H9 (cell line): ENCODE measurements at regions not wholly inside any gene's neighbourhood (a gene's known extent, or its start where the extent isn't known, plus 50 kb on each side); places are given as distances from the start of the nearest gene placed in this dataset.

Experiments
- DNase-seq: peaks from one replicate; pipeline ENCODE4 v3.0.0-alpha.2; 2017
- H2AFZ ChIP-seq: one replicate; pipeline ENCODE4 v1.6.1; 2013; ENCODE audit warnings: mild to moderate bottlenecking, low read length, control low read depth, moderate library complexity
- H2AK5ac ChIP-seq: 2 replicates; pipeline ENCODE4 v1.6.1; 2013; ENCODE audit warnings: low read length, control low read depth, mixed read lengths; ENCODE audit not compliant: insufficient read length
- H2BK120ac ChIP-seq: one replicate; pipeline ENCODE4 v1.6.1; 2013; ENCODE audit warnings: low read depth, mild to moderate bottlenecking, low read length, control low read depth, inconsistent platforms; ENCODE audit not compliant: poor library complexity, severe bottlenecking
- H2BK12ac ChIP-seq: 2 replicates; pipeline ENCODE4 v1.6.1; 2013; ENCODE audit warnings: low read length, control low read depth, mixed read lengths, low read depth; ENCODE audit not compliant: insufficient read length
- H2BK15ac ChIP-seq: 2 replicates; pipeline ENCODE4 v1.6.1; 2013; ENCODE audit warnings: low read depth, low read length, control low read depth
- H2BK20ac ChIP-seq: one replicate; pipeline ENCODE4 v1.6.1; 2013; ENCODE audit warnings: low read depth, mild to moderate bottlenecking, low read length, control low read depth, inconsistent platforms; ENCODE audit not compliant: poor library complexity, severe bottlenecking
- H2BK5ac ChIP-seq: 2 replicates; pipeline ENCODE4 v1.6.1; 2013; ENCODE audit warnings: low read length, control low read depth, mixed read lengths; ENCODE audit not compliant: insufficient read length
- H3K14ac ChIP-seq: 2 replicates; pipeline ENCODE4 v1.6.1; 2013; ENCODE audit warnings: low read length, control low read depth; ENCODE audit not compliant: insufficient read depth
- H3K18ac ChIP-seq: 2 replicates; pipeline ENCODE4 v1.6.1; 2013; ENCODE audit warnings: low read depth, mild to moderate bottlenecking, mixed read lengths, low read length, control low read depth; ENCODE audit not compliant: insufficient read length
- H3K23ac ChIP-seq: 2 replicates; pipeline ENCODE4 v1.6.1; 2013; ENCODE audit warnings: low read length, control low read depth, mixed read lengths, low read depth; ENCODE audit not compliant: insufficient read length
- H3K23me2 ChIP-seq: 2 replicates; pipeline ENCODE4 v1.6.1; 2013; ENCODE audit warnings: low read depth, mild to moderate bottlenecking, mixed read lengths, low read length, control low read depth; ENCODE audit not compliant: insufficient read length, poor library complexity, severe bottlenecking
- H3K27ac ChIP-seq: 2 replicates; pipeline ENCODE4 v1.5.1; 2013; ENCODE audit warnings: low read length, control low read depth, mixed read lengths, low read depth; ENCODE audit not compliant: insufficient read length
- H3K27me3 ChIP-seq: 2 replicates; pipeline ENCODE4 v1.6.1; 2013; ENCODE audit warnings: low read length, control low read depth, inconsistent platforms; ENCODE audit not compliant: insufficient read depth
- H3K4ac ChIP-seq: 2 replicates; pipeline ENCODE4 v1.6.1; 2013; ENCODE audit warnings: low read depth, mild to moderate bottlenecking, control low read depth, inconsistent platforms, low read length, moderate library complexity
- H3K4me1 ChIP-seq: 2 replicates; pipeline ENCODE4 v1.6.1; 2013; ENCODE audit warnings: low read length, control low read depth, inconsistent platforms; ENCODE audit not compliant: insufficient read depth
- H3K4me2 ChIP-seq: 2 replicates; pipeline ENCODE4 v1.6.1; 2013; ENCODE audit warnings: low read length, control low read depth, mixed read lengths; ENCODE audit not compliant: insufficient read length, insufficient read depth
- H3K56ac ChIP-seq: 2 replicates; pipeline ENCODE4 v1.6.1; 2013; ENCODE audit warnings: low read depth, mild to moderate bottlenecking, mixed read lengths, low read length, control low read depth; ENCODE audit not compliant: insufficient read length
- H3K79me1 ChIP-seq: 2 replicates; pipeline ENCODE4 v1.6.1; 2013; ENCODE audit warnings: low read depth, mild to moderate bottlenecking, moderate library complexity, low read length, control low read depth, inconsistent platforms; ENCODE audit not compliant: insufficient read depth, poor library complexity, severe bottlenecking
- H3K79me2 ChIP-seq: 2 replicates; pipeline ENCODE4 v1.6.1; 2013; ENCODE audit warnings: low read length, control low read depth, inconsistent platforms; ENCODE audit not compliant: insufficient read depth
- H3K9ac ChIP-seq: 2 replicates; pipeline ENCODE4 v1.6.1; 2013; ENCODE audit warnings: low read length, control low read depth, mixed read lengths; ENCODE audit not compliant: insufficient read length; ENCODE audit errors: extremely low read depth
- H3K9me3 ChIP-seq: one replicate; pipeline ENCODE4 v1.6.1; 2013; ENCODE audit warnings: low read depth, low read length, inconsistent platforms; ENCODE audit not compliant: control insufficient read depth
- H3T11ph ChIP-seq: one replicate; pipeline ENCODE4 v1.6.1; 2013; ENCODE audit warnings: mild to moderate bottlenecking, low read length, control low read depth, inconsistent platforms
- H4K20me1 ChIP-seq: one replicate; pipeline ENCODE4 v1.6.1; 2013; ENCODE audit not compliant: control insufficient read depth, insufficient read length, insufficient read depth
- H4K5ac ChIP-seq: 2 replicates; pipeline ENCODE4 v1.6.1; 2013; ENCODE audit warnings: low read depth, mild to moderate bottlenecking, mixed read lengths, low read length, control low read depth; ENCODE audit not compliant: insufficient read length
- H4K8ac ChIP-seq: replicated peaks from 2 replicates; pipeline ENCODE4 v1.6.1; 2013; ENCODE audit warnings: low read length, control low read depth, mixed read lengths, low read depth; ENCODE audit not compliant: insufficient read length
- H4K91ac ChIP-seq: 2 replicates; pipeline ENCODE4 v1.6.1; 2013; ENCODE audit warnings: low read depth, mild to moderate bottlenecking, moderate library complexity, mixed read lengths, low read length, control low read depth; ENCODE audit not compliant: insufficient read length
- H3K27ac Mint-ChIP-seq, 3 experiments: 2 replicates in 2 of 3; 3 replicates in 1 of 3; pipeline ENCODE4 v1.8.0; 2020 to 2021; ENCODE audit warnings: mixed read lengths in 3 of 3, mild to moderate bottlenecking in 1 of 3, moderate library complexity in 1 of 3
- H3K27me3 Mint-ChIP-seq: 2 replicates; pipeline ENCODE4 v1.8.0; 2021; ENCODE audit warnings: low read depth, mild to moderate bottlenecking, moderate library complexity, mixed read lengths
- H3K36me3 Mint-ChIP-seq, 3 experiments: 2 replicates in 2 of 3; 3 replicates in 1 of 3; pipeline ENCODE4 v1.8.0; 2020 to 2021; ENCODE audit warnings: low read depth in 3 of 3, mixed read lengths in 3 of 3; ENCODE audit not compliant: insufficient read depth in 1 of 3
- H3K4me1 Mint-ChIP-seq, 2 experiments: 2 replicates each; pipeline ENCODE4 v1.8.0; 2020; ENCODE audit warnings: mixed read lengths in 2 of 2
- H3K4me3 Mint-ChIP-seq, 2 experiments: 2 replicates in 1 of 2; 3 replicates in 1 of 2; pipeline ENCODE4 v1.8.0; 2020 to 2021; ENCODE audit warnings: mild to moderate bottlenecking in 2 of 2, mixed read lengths in 2 of 2, moderate library complexity in 1 of 2
- H3K9me3 Mint-ChIP-seq, 2 experiments: 2 replicates in 1 of 2; 3 replicates in 1 of 2; pipeline ENCODE4 v1.8.0; 2020; ENCODE audit warnings: mild to moderate bottlenecking in 2 of 2, mixed read lengths in 2 of 2, moderate library complexity in 1 of 2
- CTCF ChIP-seq: fragments of 200-600 bp; sonication (generic); conservative IDR thresholded peaks from 3 replicates; pipeline ENCODE4 v1.8.0; 2021; ENCODE audit warnings: antibody characterized with exemption, mild to moderate bottlenecking
- WGBS: extraction: QIAGEN DNeasy Blood & Tissue Kit; methylation state at CpG from one replicate; pipeline ENCODE4 v1.1.7; 2013; ENCODE audit warnings: missing lambda C conversion rate, low lambda C conversion rate, mixed read lengths; ENCODE audit not compliant: insufficient read length; ENCODE audit errors: extremely low coverage; 5-methylcytosine and 5-hydroxymethylcytosine counted together

- TF ChIP-seq CTCF = no peak
- no peak overlapping the region for H2BK15ac ChIP-seq
- H4K8ac ChIP-seq = no peak overlapping the region
- WGBS = no CpG with 5 or more reads among the region's 2 CpGs
- H3K79me1 ChIP-seq = no peaks in the 10 kb centered on the region
- H3K27me3 ChIP-seq = no peaks in the 10 kb centered on the region
- H3K4me1 Mint-ChIP-seq = peaks cover 18 to 29% of the 10 kb centered on the region in 2 experiments
- no peak overlapping the region for H3K4me3 Mint-ChIP-seq
- H2BK12ac ChIP-seq = no peak overlapping the region
- DNase-seq = no peak
- H4K91ac ChIP-seq = no peak overlapping the region
- no peaks in the 10 kb centered on the region; a peak in 1 of 5 replicates for H3K9me3 Mint-ChIP-seq
- no peak overlapping the region for H3K14ac ChIP-seq
- H3K27me3 Mint-ChIP-seq = peaks cover 1% of the 10 kb centered on the region; the same call in 1 of the 2 replicates
- no peaks in the 10 kb centered on the region for H3K23me2 ChIP-seq
- no peak overlapping the region for H3K27ac Mint-ChIP-seq
- no peak overlapping the region for H3K27ac ChIP-seq
- no peak overlapping the region for H2BK120ac ChIP-seq
- H3K9ac ChIP-seq = no peak overlapping the region
- H3K23ac ChIP-seq = no peak overlapping the region
- H4K20me1 ChIP-seq = no peaks in the 10 kb centered on the region
- no peak overlapping the region for H3K18ac ChIP-seq
- no peak overlapping the region for H3K4me2 ChIP-seq
- H2BK20ac ChIP-seq = no peak overlapping the region
- H3K9me3 ChIP-seq = no peaks in the 10 kb centered on the region
- no peaks in the 10 kb centered on the region for H3K79me2 ChIP-seq
- H3K36me3 Mint-ChIP-seq = no peaks in the 10 kb centered on the region; a peak in 1 of 7 replicates
- H3K4me1 ChIP-seq = no peaks in the 10 kb centered on the region
- H3T11ph ChIP-seq = no peak overlapping the region
- no peak overlapping the region for H3K56ac ChIP-seq
- H2BK5ac ChIP-seq = no peak overlapping the region
- no peak overlapping the region for H2AK5ac ChIP-seq
- no peak overlapping the region for H3K4ac ChIP-seq
- H2AFZ ChIP-seq = no peak overlapping the region
- H4K5ac ChIP-seq = no peak overlapping the region
Observed at GRCh38 chr16:7031031-7031430, 301.6 kb upstream of the RBFOX1 start.
